SJCRH30 (cell line): ENCODE measurements at regions not wholly inside any gene's neighbourhood (a gene's known extent, or its start where the extent isn't known, plus 50 kb on each side); places are given as distances from the start of the nearest gene placed in this dataset.

Source experiments
- DNase-seq, 2 experiments: peaks; one replicate each; pipeline ENCODE4 v3.0.0-alpha.2; 2015 to 2020
- H3K27ac ChIP-seq: fragments of 250-450 bp; sonication (Bioruptor Pico); 2 replicates; pipeline ENCODE4 v1.5.1; 2020; ENCODE audit warnings: mild to moderate bottlenecking, moderate library complexity
- H3K27me3 ChIP-seq: fragments of 250-450 bp; sonication (Bioruptor Pico); 2 replicates; pipeline ENCODE4 v1.5.1; 2020; ENCODE audit warnings: mild to moderate bottlenecking, moderate library complexity
- H3K36me3 ChIP-seq: fragments of 250-450 bp; sonication (Bioruptor Pico); 2 replicates; pipeline ENCODE4 v1.5.1; 2020; ENCODE audit warnings: mild to moderate bottlenecking, moderate library complexity
- H3K4me1 ChIP-seq: fragments of 250-450 bp; sonication (Bioruptor Pico); 2 replicates; pipeline ENCODE4 v1.5.1; 2020; ENCODE audit warnings: mild to moderate bottlenecking, moderate library complexity
- H3K4me3 ChIP-seq: fragments of 250-450 bp; sonication (Bioruptor Pico); 2 replicates; pipeline ENCODE4 v1.5.1; 2020; ENCODE audit warnings: mild to moderate bottlenecking, moderate library complexity
- H3K9me3 ChIP-seq: fragments of 250-450 bp; sonication (Bioruptor Pico); replicated peaks from 2 replicates; pipeline ENCODE4 v1.5.1; 2020; ENCODE audit warnings: mild to moderate bottlenecking, moderate library complexity

DNA sequence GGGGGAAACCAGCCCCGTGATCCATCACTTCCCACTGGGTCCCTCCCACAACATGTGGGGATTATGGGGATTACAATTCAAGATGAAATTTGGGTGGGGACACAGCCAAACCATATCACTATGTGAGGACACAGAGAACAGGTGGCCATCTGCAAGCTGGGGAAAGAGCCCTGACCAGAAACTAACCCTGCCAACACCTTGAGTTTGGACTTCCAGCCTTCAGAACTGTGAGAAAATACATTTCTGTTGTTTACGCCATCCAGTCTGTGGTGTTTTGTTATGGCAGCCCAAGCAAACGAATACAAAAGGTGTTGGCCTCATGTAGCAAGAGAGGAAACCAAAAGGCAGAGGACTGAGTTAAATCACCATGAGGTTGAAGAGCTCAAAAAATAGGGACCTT lies 169.9 kb upstream of the TENM3 start:
- H3K27ac ChIP-seq, result no peak overlapping the region
- H3K4me3 ChIP-seq, result no peak overlapping the region
- no peaks in the 10 kb centered on the region for H3K4me1 ChIP-seq
- H3K27me3 ChIP-seq, result no peaks in the 10 kb centered on the region
- no peak for DNase-seq
- no peaks in the 10 kb centered on the region for H3K9me3 ChIP-seq
- no peaks in the 10 kb centered on the region for H3K36me3 ChIP-seq

DNA sequence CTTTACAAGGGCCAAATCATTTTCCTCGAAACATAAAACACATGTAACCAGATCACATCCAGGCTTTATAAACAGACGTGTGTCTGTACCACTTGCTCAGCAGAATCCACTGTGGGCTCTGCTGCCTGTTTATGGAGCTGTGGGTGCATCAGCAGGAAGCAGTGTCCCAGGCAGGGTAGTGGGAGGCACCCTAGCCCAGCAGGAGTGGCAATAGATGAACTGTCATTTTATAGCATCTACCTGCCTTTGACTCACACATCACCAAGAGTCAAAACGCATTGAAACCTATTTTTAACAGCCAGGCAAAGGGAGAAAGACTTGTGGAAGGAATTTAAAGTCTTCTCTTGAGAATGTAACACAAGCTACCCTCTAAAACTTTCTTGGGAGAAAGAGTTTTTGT lies 169.1 kb upstream of the TENM3 start:
- no peaks in the 10 kb centered on the region for H3K27me3 ChIP-seq
- H3K4me1 ChIP-seq, result no peaks in the 10 kb centered on the region
- no peak overlapping the region for H3K4me3 ChIP-seq
- H3K36me3 ChIP-seq, result no peaks in the 10 kb centered on the region
- H3K27ac ChIP-seq, result no peak overlapping the region
- DNase-seq, result no peak
- no peaks in the 10 kb centered on the region for H3K9me3 ChIP-seq

DNA sequence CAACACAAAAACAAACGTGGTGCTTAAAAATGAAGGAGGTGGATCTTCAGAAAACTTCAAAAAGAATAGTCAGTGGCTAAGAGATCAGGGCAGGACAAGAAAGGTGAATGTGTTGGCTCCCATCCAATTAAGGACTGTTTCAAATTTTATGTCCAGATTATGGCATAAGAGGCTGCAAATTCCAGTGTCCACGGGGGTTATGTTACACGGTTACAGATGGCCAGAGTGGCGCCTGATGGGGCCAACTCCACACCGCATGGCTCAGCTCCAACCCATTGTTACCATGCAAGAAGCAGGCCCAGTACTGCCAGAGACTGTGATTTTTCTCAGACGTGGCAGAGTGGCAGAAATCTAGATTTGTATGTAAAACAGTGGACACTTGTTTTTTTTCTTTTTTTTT lies 168.4 kb upstream of the TENM3 start:
- DNase-seq, result no peak
- Histone ChIP-seq H3K27me3 (no peaks in the 10 kb centered on the region), H3K9me3 (no peaks in the 10 kb centered on the region), H3K4me3 (no peak overlapping the region), H3K4me1 (no peaks in the 10 kb centered on the region), H3K36me3 (no peaks in the 10 kb centered on the region), H3K27ac (no peak overlapping the region)

DNA sequence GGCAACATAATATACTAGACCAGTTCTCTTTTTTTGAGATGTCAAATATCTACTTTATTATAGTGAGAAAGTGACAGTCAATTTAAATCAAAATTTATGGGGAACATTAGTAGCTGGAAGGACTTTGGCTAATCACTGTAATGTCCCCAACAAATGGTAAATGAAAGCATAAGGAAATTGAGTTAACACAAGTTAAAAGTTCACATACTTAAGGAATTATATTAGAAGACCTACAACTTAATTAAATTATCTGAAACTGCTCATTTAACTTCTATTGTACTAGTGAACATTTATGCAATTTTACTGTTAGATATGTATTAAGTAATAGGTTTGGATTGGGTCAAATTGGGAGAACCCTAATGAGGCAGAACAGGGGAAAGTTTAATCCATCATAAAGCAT lies 160.3 kb upstream of the TENM3 start:
- Histone ChIP-seq H3K4me1 (peaks cover 14% of the 10 kb centered on the region), H3K9me3 (no peaks in the 10 kb centered on the region), H3K36me3 (no peaks in the 10 kb centered on the region; the same call in 1 of the 2 replicates), H3K27ac (peak overlapping the region; percentile 93), H3K27me3 (no peaks in the 10 kb centered on the region), H3K4me3 (peak overlapping the region; percentile 58)
- no peak for DNase-seq

DNA sequence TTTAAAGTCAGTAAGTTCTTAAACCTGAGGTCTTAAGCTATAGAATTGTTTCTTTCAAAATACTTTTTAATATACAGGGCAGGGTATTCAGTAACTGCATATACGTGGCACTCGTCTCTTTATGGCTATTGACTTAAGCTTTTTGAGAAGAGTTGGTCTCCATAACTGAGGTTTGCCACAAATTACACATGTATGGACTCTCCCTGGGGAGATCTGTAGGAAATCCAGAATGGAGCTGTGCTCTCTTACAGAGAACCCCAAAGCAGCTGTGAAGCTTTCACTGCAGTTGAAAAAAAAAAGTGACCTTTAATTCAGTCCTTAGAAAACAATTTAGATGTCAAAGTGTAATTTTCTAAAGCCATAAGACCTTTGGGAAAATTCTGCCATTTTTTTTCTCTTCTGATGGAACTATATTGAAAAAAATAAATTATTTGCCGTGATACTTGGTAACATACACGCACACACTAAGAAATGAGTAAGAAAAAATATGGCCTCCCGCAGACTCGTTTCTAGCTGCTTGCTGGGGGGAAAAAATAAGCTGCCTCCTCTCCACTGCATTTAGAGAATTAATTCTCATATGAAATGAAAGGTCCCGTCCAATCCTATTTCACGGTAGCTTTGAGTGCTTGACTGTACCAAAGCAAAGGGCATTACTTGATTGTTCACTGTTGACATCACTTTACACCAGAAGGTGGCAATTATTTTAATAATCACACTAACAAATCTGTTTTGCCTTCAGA lies 159.4 kb upstream of the TENM3 start:
- Histone ChIP-seq H3K9me3 (no peaks in the 10 kb centered on the region), H3K27me3 (no peaks in the 10 kb centered on the region), H3K36me3 (no peaks in the 10 kb centered on the region; the same call in 1 of the 2 replicates), H3K4me3 (peak overlapping the region; percentile 58), H3K4me1 (peaks cover 14% of the 10 kb centered on the region), H3K27ac (peak overlapping the region; percentile 93)
- DNase-seq, result peak; percentile 57 to 80

DNA sequence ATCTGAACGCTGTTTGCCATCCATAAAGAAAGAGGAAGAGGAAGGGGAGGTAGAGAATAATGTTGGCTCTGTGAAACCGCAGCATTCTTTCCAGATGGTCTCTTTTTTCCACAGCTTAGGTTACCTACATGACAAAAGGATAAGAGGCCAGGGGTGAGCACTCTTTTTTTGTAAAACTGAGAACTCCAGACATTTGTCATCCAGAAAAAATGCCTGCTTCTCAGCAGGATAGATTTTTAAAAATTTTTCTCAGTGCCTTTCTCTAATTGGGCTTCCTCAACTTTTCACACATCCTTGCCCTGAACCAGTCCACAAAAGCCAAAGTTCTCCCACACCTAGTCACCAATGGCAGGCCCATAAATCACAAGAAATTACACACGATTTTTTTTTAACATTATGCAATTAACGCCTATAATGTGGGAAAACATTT lies 158.1 kb upstream of the TENM3 start:
- Histone ChIP-seq H3K36me3 (no peaks in the 10 kb centered on the region; the same call in 1 of the 2 replicates), H3K4me3 (peak overlapping the region; percentile 58), H3K9me3 (no peaks in the 10 kb centered on the region), H3K4me1 (peaks cover 14% of the 10 kb centered on the region), H3K27ac (peak overlapping the region; percentile 93), H3K27me3 (no peaks in the 10 kb centered on the region)
- peak; percentile 44 to 72 for DNase-seq

DNA sequence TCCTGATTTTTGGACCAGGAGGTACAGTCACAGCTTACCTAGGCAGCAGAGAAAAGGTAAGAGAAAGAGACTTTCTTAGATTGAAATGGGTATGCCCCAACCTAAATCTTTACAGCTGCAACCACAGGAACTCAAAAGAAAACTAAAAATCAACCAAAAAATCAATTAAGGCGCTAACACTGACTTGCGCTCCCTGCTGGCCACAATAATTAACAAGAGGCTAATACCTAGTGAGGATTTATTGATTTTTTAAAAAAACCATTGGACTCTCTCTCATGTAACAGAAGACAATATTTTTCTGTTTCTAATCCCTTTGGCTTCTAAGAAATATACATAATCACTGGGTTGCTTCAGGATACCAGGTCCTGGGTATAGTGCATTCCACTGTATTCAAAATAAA lies 153.9 kb upstream of the TENM3 start:
- H3K4me1 ChIP-seq, result peaks cover 10% of the 10 kb centered on the region
- no peak for DNase-seq
- no peak overlapping the region for H3K4me3 ChIP-seq
- no peaks in the 10 kb centered on the region for H3K36me3 ChIP-seq
- H3K9me3 ChIP-seq, result no peaks in the 10 kb centered on the region
- H3K27me3 ChIP-seq, result no peaks in the 10 kb centered on the region
- no peak overlapping the region for H3K27ac ChIP-seq

DNA sequence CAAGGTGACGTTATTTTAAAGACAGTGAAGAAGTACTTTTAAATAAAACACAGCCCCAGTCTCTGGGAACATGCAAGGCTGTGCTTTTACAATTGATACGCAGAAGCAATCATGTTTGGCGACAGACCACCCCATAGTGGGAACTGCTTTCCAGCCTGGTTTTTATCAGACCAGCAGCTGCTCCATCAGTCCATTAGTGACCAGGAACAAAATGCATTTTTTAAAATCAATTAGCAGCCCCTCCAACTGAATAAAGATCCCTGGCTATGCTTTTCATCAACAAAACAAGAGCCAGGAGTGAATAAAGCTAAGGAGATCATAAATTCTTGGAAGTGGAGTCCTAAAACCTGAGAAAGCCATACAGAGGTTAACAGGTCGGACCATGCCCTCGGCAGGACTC lies 153.0 kb upstream of the TENM3 start:
- H3K9me3 ChIP-seq, result no peaks in the 10 kb centered on the region
- DNase-seq, result no peak
- no peaks in the 10 kb centered on the region for H3K27me3 ChIP-seq
- H3K27ac ChIP-seq, result no peak overlapping the region
- peaks cover 10% of the 10 kb centered on the region for H3K4me1 ChIP-seq
- H3K36me3 ChIP-seq, result no peaks in the 10 kb centered on the region
- H3K4me3 ChIP-seq, result no peak overlapping the region

DNA sequence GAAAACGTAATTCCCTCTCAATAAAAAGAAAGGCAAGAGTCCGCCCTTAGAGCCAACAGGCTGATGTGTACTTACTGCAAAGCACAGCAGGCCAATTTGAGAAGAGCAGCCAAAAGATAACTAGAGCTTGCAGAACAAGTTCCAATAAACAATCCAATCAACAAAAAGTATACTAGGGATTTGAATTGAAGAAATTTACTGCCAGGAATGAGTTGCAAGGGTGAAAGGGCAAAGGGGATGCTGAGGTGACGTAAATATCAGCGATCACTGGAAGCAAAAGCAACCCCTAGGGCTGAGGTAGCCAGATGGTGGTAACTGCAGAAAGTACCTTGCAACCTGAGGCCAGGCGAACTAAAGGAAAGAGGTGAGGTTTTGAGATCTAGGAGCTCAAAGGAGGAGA lies 152.1 kb upstream of the TENM3 start:
- Histone ChIP-seq H3K36me3 (no peaks in the 10 kb centered on the region), H3K27ac (no peak overlapping the region), H3K27me3 (no peaks in the 10 kb centered on the region), H3K9me3 (no peaks in the 10 kb centered on the region), H3K4me1 (peaks cover under 1% of the 10 kb centered on the region; the same call in 1 of the 2 replicates), H3K4me3 (no peak overlapping the region)
- no peak for DNase-seq

DNA sequence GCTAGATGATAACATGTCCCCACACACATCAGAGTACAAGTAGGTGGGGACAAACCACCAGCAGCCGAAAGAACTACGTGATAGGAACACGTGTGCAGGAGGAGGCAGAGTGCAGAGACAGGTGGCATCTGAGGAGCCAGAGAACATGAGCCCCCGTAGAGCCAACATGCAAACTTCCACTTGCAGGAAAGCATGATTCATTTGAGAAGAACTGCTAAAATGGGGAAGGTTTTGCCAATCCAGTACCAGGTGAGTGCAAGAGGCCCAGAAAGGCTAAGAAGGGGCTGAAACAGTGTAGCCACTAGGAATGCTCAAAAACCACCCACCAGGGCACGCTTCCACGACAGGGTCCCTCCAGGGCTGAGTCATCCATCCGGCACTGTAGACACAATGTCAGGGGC lies 149.8 kb upstream of the TENM3 start:
- Histone ChIP-seq H3K36me3 (no peaks in the 10 kb centered on the region), H3K27me3 (no peaks in the 10 kb centered on the region), H3K9me3 (no peaks in the 10 kb centered on the region), H3K4me1 (no peaks in the 10 kb centered on the region), H3K27ac (no peak overlapping the region), H3K4me3 (no peak overlapping the region)
- no peak for DNase-seq

DNA sequence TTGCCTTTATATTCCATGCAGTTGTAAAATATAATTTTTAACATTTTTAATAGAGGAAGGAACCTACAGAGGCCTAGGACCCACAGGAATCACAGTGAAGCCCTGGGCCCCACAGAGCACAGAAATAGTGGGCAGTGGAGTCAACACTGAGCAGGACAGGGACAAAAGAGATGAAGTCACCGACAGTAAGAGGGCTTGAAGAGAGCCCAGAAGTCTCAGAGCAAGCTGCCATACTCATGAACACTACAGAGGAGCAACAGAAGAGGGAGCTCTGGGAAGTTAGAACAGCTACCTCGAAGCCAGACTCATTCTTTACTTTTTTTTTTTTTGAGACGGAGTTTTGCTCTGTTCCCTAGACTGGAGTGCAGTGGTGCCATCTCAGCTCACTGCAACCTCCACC lies 149.3 kb upstream of the TENM3 start:
- H3K4me1 ChIP-seq, result no peaks in the 10 kb centered on the region
- H3K27ac ChIP-seq, result no peak overlapping the region
- H3K27me3 ChIP-seq, result no peaks in the 10 kb centered on the region
- H3K36me3 ChIP-seq, result no peaks in the 10 kb centered on the region
- H3K4me3 ChIP-seq, result no peak overlapping the region
- DNase-seq, result no peak
- H3K9me3 ChIP-seq, result no peaks in the 10 kb centered on the region

DNA sequence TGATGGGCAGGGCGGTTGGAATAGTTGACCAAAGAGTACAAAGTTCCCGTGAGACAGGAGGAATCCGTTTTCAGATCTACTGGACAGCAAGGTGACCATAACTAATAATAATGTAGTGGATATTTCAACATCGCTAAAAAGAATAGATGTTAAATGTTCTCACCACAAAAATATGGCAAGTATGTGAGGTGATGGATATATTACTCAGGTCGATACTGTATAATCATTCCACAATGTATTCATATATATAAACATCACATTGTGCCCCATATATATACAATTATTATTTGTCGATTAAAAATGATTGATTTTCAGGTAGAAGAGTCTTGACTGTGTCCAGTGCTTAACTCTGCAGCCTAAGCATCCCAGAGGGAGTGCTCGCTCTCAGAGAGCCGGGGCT lies 141.6 kb upstream of the TENM3 start:
- no peaks in the 10 kb centered on the region for H3K27me3 ChIP-seq
- H3K27ac ChIP-seq, result no peak overlapping the region
- H3K4me1 ChIP-seq, result no peaks in the 10 kb centered on the region
- H3K9me3 ChIP-seq, result no peaks in the 10 kb centered on the region
- DNase-seq, result no peak
- H3K4me3 ChIP-seq, result no peak overlapping the region
- no peaks in the 10 kb centered on the region for H3K36me3 ChIP-seq

DNA sequence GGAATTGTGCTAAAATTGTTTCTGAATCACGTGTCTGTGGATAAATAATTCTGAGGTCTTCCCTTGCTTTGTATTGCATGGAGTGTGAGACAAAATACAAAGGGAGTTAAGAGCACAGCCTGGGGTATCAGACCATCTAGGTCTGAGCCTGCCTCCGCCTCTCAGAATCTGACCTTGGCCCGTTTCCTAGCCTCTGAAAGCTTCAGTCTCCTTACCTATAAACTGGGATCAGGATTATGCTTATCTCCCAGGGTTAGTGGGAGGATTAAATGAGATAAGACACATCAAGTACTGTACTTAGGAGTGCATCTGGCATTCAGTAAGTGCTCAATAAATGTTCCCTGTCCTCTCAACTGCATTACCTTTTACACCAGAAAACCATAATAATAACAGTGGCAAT lies 140.6 kb upstream of the TENM3 start:
- no peak for DNase-seq
- no peaks in the 10 kb centered on the region for H3K27me3 ChIP-seq

DNA sequence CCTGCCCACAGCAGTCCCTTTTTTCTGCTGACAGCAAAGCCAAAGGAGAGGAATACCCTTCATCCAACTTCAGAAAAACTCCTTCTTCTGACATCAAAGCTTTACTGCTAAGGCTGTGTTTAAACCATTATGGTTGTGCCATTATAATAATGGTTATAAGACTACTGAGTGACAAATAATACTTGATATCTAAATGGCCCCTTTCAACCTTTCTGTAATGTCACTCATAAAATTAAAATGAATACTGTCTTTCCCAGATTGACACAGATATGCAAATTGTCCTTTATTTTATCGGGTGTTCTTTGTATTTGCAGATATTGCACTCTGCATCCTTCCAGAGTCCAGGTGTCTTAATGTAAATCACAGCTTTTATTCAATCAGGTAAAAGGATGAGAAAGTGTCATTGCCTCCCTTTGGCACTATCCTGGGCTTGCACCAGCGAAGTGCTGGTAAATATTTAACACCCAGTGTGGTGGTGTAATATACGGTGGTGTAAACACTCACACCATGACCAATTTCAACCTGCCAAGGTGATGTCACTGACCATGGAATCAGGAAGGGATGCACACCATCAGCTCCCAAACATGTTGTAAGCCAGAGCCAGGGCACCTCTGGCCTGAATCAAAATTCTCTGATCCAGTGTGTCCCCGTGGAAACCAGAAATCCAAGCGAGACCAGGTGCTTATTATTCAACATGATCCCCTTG lies 139.4 kb upstream of the TENM3 start:
- Histone ChIP-seq H3K27me3 (no peaks in the 10 kb centered on the region), H3K27ac (no peak overlapping the region), H3K4me3 (no peak overlapping the region), H3K36me3 (no peaks in the 10 kb centered on the region), H3K9me3 (no peaks in the 10 kb centered on the region), H3K4me1 (no peaks in the 10 kb centered on the region)
- DNase-seq, result no peak

More for the DNA sequence above, 140.6 kb upstream of the TENM3 start:
- Histone ChIP-seq H3K36me3 (no peaks in the 10 kb centered on the region), H3K4me1 (no peaks in the 10 kb centered on the region), H3K4me3 (no peak overlapping the region), H3K9me3 (no peaks in the 10 kb centered on the region), H3K27ac (no peak overlapping the region)

DNA sequence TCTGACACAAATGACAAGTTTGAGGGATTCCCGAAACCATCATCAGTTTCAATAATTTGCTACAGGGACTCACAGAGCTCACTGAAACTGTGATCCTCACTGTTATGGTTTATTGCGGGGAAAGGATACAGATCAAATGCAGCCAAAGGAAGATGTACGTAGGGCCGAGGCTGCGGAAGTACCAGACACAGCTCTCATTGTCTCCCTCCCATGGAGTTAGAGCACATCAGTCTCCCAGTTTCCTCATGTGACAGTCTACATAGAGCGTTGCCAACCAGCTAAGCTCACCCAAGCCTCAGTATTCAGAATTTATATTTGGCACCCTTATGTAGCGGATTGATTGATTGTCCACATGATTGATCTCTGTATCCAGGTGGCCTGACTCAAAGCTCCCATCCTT lies 137.8 kb upstream of the TENM3 start:
- no peak overlapping the region for H3K4me3 ChIP-seq
- no peaks in the 10 kb centered on the region for H3K4me1 ChIP-seq
- H3K9me3 ChIP-seq, result no peaks in the 10 kb centered on the region
- H3K27me3 ChIP-seq, result no peaks in the 10 kb centered on the region
- no peaks in the 10 kb centered on the region for H3K36me3 ChIP-seq
- no peak for DNase-seq
- H3K27ac ChIP-seq, result no peak overlapping the region

DNA sequence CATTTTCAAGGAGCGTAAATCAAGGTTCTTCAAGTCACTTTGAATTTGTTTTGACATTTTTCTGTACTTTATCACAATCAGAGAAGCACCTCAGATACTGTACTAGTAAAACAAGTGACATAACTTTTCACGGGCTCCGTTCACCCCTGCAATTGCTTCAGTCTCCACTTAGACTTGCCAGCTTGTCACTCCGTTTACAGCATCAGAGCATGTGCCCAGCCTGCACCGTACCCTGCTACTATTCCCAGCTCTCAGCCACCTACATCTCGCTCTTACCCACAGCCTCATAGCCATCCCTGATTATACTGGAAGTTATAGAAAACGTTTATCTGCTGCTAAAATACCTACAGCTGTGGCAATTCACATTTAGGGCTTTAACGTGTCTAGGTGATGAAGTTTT lies 135.3 kb upstream of the TENM3 start:
- no peak for DNase-seq
- H3K27me3 ChIP-seq, result no peaks in the 10 kb centered on the region
- no peaks in the 10 kb centered on the region for H3K36me3 ChIP-seq
- no peaks in the 10 kb centered on the region for H3K9me3 ChIP-seq
- no peak overlapping the region for H3K27ac ChIP-seq
- no peaks in the 10 kb centered on the region for H3K4me1 ChIP-seq
- no peak overlapping the region for H3K4me3 ChIP-seq
